GM21381 (cell line): ENCODE measurements at regions not wholly inside any gene's neighbourhood (a gene's known extent, or its start where the extent isn't known, plus 50 kb on each side); places are given as distances from the start of the nearest gene placed in this dataset.
"Not testable (repeated sequence)": the region's sequence is repeated elsewhere in the genome, so short reads cannot be mapped to it uniquely, and the experiment has no call there.

Source experiments
- ATAC-seq: cut with Tn5 transposase; IDR thresholded peaks from one replicate; pipeline ENCODE4 v1.9.1; 2021; ENCODE audit warnings: mild to moderate bottlenecking, moderate library complexity; ENCODE audit not compliant: unreplicated experiment

GRCh38 chrX:122625239-122625638 lies 558.8 kb upstream of the GRIA3 start:
- no peak for ATAC-seq

GRCh38 chrX:122625821-122626220 lies 558.3 kb upstream of the GRIA3 start:
- no peak for ATAC-seq

- ATAC-seq, result no peak
These were observed 557.2 kb upstream of the GRIA3 start for GRCh38 chrX:122626871-122627270.

GRCh38 chrX:122641136-122641535 lies 542.9 kb upstream of the GRIA3 start:
- ATAC-seq, result no peak

GRCh38 chrX:122641826-122642225 lies 542.3 kb upstream of the GRIA3 start:
- no peak for ATAC-seq

- ATAC-seq, result not testable (repeated sequence)
These were observed 528.8 kb upstream of the GRIA3 start for GRCh38 chrX:122655256-122655655.

- no peak for ATAC-seq
These were observed 517.5 kb upstream of the GRIA3 start for GRCh38 chrX:122666601-122667000.

GRCh38 chrX:122667667-122668066 lies 516.4 kb upstream of the GRIA3 start:
- no peak for ATAC-seq

GRCh38 chrX:122703762-122704161 lies 480.3 kb upstream of the GRIA3 start:
- no peak for ATAC-seq

GRCh38 chrX:122739770-122740169 lies 444.3 kb upstream of the GRIA3 start:
- no peak for ATAC-seq

GRCh38 chrX:122770581-122770980 lies 413.5 kb upstream of the GRIA3 start:
- ATAC-seq, result no peak

GRCh38 chrX:122771933-122772332 lies 412.1 kb upstream of the GRIA3 start:
- ATAC-seq, result no peak

GRCh38 chrX:122777766-122778165 lies 406.3 kb upstream of the GRIA3 start:
- ATAC-seq, result no peak

GRCh38 chrX:122783918-122784317 lies 400.2 kb upstream of the GRIA3 start:
- ATAC-seq, result no peak

- ATAC-seq, result no peak
These were observed 396.8 kb upstream of the GRIA3 start for GRCh38 chrX:122787231-122787630.

- no peak for ATAC-seq
These were observed 395.9 kb upstream of the GRIA3 start for GRCh38 chrX:122788216-122788615.

GRCh38 chrX:122790376-122791095 lies 393.5 kb upstream of the GRIA3 start:
- ATAC-seq, result no peak

- no peak for ATAC-seq
These were observed 370.2 kb upstream of the GRIA3 start for GRCh38 chrX:122813876-122814275.

- ATAC-seq, result no peak
These were observed 367.8 kb upstream of the GRIA3 start for GRCh38 chrX:122816288-122816687.

GRCh38 chrX:122817321-122817955 lies 366.6 kb upstream of the GRIA3 start:
- no peak for ATAC-seq

GRCh38 chrX:122818068-122818467 lies 366.0 kb upstream of the GRIA3 start:
- no peak for ATAC-seq

GRCh38 chrX:122833230-122833629 lies 350.8 kb upstream of the GRIA3 start:
- ATAC-seq, result no peak

GRCh38 chrX:122835886-122836285 lies 348.2 kb upstream of the GRIA3 start:
- no peak for ATAC-seq
